HepG2 (cell line): ENCODE measurements at regions not wholly inside any gene's neighbourhood (a gene's known extent, or its start where the extent isn't known, plus 50 kb on each side); places are given as distances from the start of the nearest gene placed in this dataset.

Experiments used
- ATAC-seq: fragments of 200-7000 bp; cut with Tn5 transposase; 3 replicates; pipeline ENCODE4 v1.9.1; 2020; ENCODE audit warnings: mild to moderate bottlenecking, moderate library complexity
- BruUV-seq: library from RNA; stranded (reverse); fragments of 400-500 nt; replicated peaks from 2 replicates; lab custom pipeline; 2021; lab: Mats Ljungman, UMichigan
- CTCF ChIA-PET: fragments of 300-600 bp; formaldehyde crosslinking; extraction: SDS; loops from one replicate; lab custom pipeline; 2021; ENCODE audit warnings: low total read pairs, inconsistent platforms, low intra/inter-chr PET ratio; lab: Yijun Ruan, JAX
- POLR2A ChIA-PET: fragments of 350-600 bp; sonication (Branson Sonifier 250); formaldehyde crosslinking; loops from one replicate; lab custom pipeline; 2020; ENCODE audit warnings: antibody characterized with exemption, inconsistent platforms; lab: Yijun Ruan, JAX
- DNase-seq: peaks from one replicate; pipeline ENCODE4 v3.0.0-alpha.2; 2015; ENCODE audit warnings: low spot score
- FAIRE-seq: peaks from 3 replicates; lab custom pipeline; 2011; peaks lifted over from hg19 to GRCh38; lab: Jason Lieb, UNC
- H2AFZ ChIP-seq: one replicate; pipeline ENCODE4 v1.6.1; 2011; ENCODE audit warnings: low read length, inconsistent platforms
- H3K27ac ChIP-seq: fragments of 300-600 bp; 3 replicates; pipeline ENCODE4 v1.8.0; 2011; ENCODE audit warnings: mixed run types, mild to moderate bottlenecking, mixed read lengths, low read length, inconsistent platforms; ENCODE audit not compliant: insufficient read depth; ENCODE audit errors: extremely low read length
- H3K27me3 ChIP-seq, 2 experiments: fragments of 200-600 bp in 1 of 2; 2 replicates in 1 of 2; 3 replicates in 1 of 2; pipeline versions ENCODE4 v1.6.0 to v1.8.0; 2011; ENCODE audit warnings: low read length in 2 of 2, mild to moderate bottlenecking in 2 of 2, moderate library complexity in 2 of 2, inconsistent platforms in 1 of 2; ENCODE audit not compliant: insufficient read depth in 2 of 2, control insufficient read depth in 1 of 2
- H3K36me3 ChIP-seq, 2 experiments: fragments of 200-600 bp in 1 of 2; replicated peaks in 1 of 2; 2 replicates in 1 of 2; 3 replicates in 1 of 2; pipeline versions ENCODE4 v1.5.1 to v1.8.0; 2011; ENCODE audit warnings: low read length in 2 of 2, inconsistent platforms in 1 of 2; ENCODE audit not compliant: insufficient read depth in 2 of 2, control insufficient read depth in 1 of 2
- H3K4me1 ChIP-seq: 2 replicates; pipeline ENCODE4 v1.5.1; 2012; ENCODE audit warnings: low read length, inconsistent platforms; ENCODE audit not compliant: insufficient read depth
- H3K4me2 ChIP-seq: 2 replicates; pipeline ENCODE4 v1.6.0; 2011; ENCODE audit warnings: low read depth, low read length, inconsistent platforms
- H3K4me3 ChIP-seq, 3 experiments: fragments of 200-600 bp in 1 of 3; sonication (generic), shearing (Covaris generic) in 1 of 3; replicated peaks in 1 of 3; 2 replicates each; pipeline ENCODE4 v1.5.1; 2011 to 2016; ENCODE audit warnings: low read length in 3 of 3, inconsistent platforms in 2 of 3, low read depth in 2 of 3, mild to moderate bottlenecking in 2 of 3, control low read depth in 1 of 3, mixed read lengths in 1 of 3; ENCODE audit not compliant: insufficient read depth in 1 of 3
- H3K79me2 ChIP-seq: one replicate; pipeline ENCODE4 v1.6.1; 2011; ENCODE audit warnings: low read length, inconsistent platforms; ENCODE audit not compliant: insufficient read depth
- H3K9ac ChIP-seq: 2 replicates; pipeline ENCODE4 v1.6.0; 2011; ENCODE audit warnings: mild to moderate bottlenecking, low read depth, low read length, inconsistent platforms; ENCODE audit not compliant: insufficient read depth
- H3K9me3 ChIP-seq: 2 replicates; pipeline ENCODE4 v1.5.1; 2012; ENCODE audit warnings: mild to moderate bottlenecking, low read length
- H4K20me1 ChIP-seq: 2 replicates; pipeline ENCODE4 v1.6.0; 2011; ENCODE audit warnings: inconsistent platforms, mild to moderate bottlenecking, low read length, moderate library complexity; ENCODE audit not compliant: insufficient read depth
- DMAP1 ChIP-seq: IDR thresholded peaks from 2 replicates; pipeline ENCODE4 v1.6.1; 2016
- ETV6 ChIP-seq: sonication (generic); formaldehyde crosslinking; conservative IDR thresholded peaks from 2 replicates; pipeline ENCODE4 v1.4.0; 2020; ENCODE audit warnings: missing genetic modification reagents
- NFE2L2 ChIP-seq: fragments of 150-350 bp; IDR thresholded peaks from 2 replicates; pipeline ENCODE4 v1.6.1; 2014; ENCODE audit warnings: low read length
- PLRG1 ChIP-seq: fragments of 450-650 bp; conservative IDR thresholded peaks from 2 replicates; pipeline ENCODE4 v1.6.1; 2016
- RCOR2 ChIP-seq: IDR thresholded peaks from 2 replicates; pipeline ENCODE4 v1.6.1; 2016; ENCODE audit warnings: missing biosample characterization, missing genetic modification reagents
- SP4 ChIP-seq: sonication (generic); formaldehyde crosslinking; IDR thresholded peaks from 2 replicates; pipeline ENCODE4 v1.8.1; 2023; ENCODE audit warnings: mild to moderate bottlenecking, missing genetic modification reagents
- TCF12 ChIP-seq, 2 experiments: fragments of 450-650 bp in 1 of 2; sonication (generic) in 1 of 2; formaldehyde crosslinking in 1 of 2; IDR thresholded peaks; 2 replicates each; pipeline versions ENCODE4 v1.6.1 to v1.8.0; 2017 to 2022; ENCODE audit warnings: antibody characterized with exemption in 1 of 2, mild to moderate bottlenecking in 1 of 2, missing genetic modification reagents in 1 of 2, moderate library complexity in 1 of 2
- ZEB1 ChIP-seq: IDR thresholded peaks from 2 replicates; pipeline ENCODE4 v1.6.1; 2012; ENCODE audit warnings: mild to moderate bottlenecking, low read depth, inconsistent platforms; ENCODE audit not compliant: insufficient replicate concordance
- ZNF580 ChIP-seq: IDR thresholded peaks from 2 replicates; pipeline ENCODE4 v1.6.1; 2016; ENCODE audit warnings: low read depth, borderline replicate concordance
- ZNF607 ChIP-seq: sonication (generic); formaldehyde crosslinking; IDR thresholded peaks from 2 replicates; pipeline ENCODE4 v1.5.1; 2020; ENCODE audit warnings: missing genetic modification reagents, mild to moderate bottlenecking, borderline replicate concordance
- ZNF792 ChIP-seq: IDR thresholded peaks from 2 replicates; pipeline ENCODE4 v1.6.1; 2016
- ZNF816 ChIP-seq: sonication (generic); formaldehyde crosslinking; IDR thresholded peaks from 2 replicates; pipeline ENCODE4 v1.8.0; 2022; ENCODE audit warnings: missing genetic modification reagents, mild to moderate bottlenecking, borderline replicate concordance
- WGBS: methylation state at CpG from one replicate; pipeline ENCODE4 v1.1.6; 2017; ENCODE audit warnings: low lambda C conversion rate; 5-methylcytosine and 5-hydroxymethylcytosine counted together
- in situ Hi-C: cut with HindIII; loops from 2 replicates; pipeline ENCODE4 v1.10.0; 2017; ENCODE audit warnings: low pct_unique_long_range_greater_than_20kb; ENCODE audit not compliant: extremely low pct_ligation_motif_present
- intact Hi-C: fragments of 100-400 bp; cut with micrococcal nuclease; formaldehyde crosslinking; loops from one replicate; pipeline ENCODE4 v1.10.0; 2022; ENCODE audit not compliant: unreplicated experiment
- TF ChIP-seq, protein P1 (sequence below): sonication (generic); formaldehyde crosslinking; IDR thresholded peaks from 2 replicates; pipeline ENCODE4 v1.4.0; 2020; ENCODE audit warnings: mild to moderate bottlenecking, missing genetic modification reagents
- TF ChIP-seq, protein P2 (sequence below): sonication (generic); formaldehyde crosslinking; IDR thresholded peaks from 2 replicates; pipeline ENCODE4 v1.8.0; 2022; ENCODE audit warnings: missing genetic modification reagents, mild to moderate bottlenecking, inconsistent platforms, borderline replicate concordance

DNA sequence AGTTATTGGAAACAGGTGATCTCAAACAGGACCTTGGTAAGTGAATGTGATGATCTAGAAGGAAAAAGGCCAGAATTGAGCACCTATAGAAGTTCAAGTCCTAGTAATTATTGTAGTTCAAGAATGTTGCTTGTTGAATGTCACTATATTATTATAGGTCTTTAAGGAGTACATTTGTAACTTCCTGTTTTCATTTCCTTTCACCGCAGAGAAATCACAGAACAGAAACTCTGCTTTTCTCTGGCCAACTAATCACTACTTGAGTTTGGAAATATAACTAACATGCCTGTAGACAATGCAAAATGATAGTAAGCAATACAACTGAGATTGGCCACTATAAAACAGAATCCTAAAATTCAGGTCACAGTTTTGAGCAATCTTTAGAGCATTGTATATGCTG is 61.8 kb upstream of the EFEMP1 start:
- ATAC-seq (no peak), FAIRE-seq (no peak), DNase-seq (no peak)
- ChIA-PET CTCF (no interaction called here), POLR2A (no interaction called here)
- in situ Hi-C loops (no loop called here), intact Hi-C loops (no loop called here)
- no TSS peak for BruUV-seq
- Histone ChIP-seq H2AFZ (no peak overlapping the region), H3K27me3 (no peaks in the 10 kb centered on the region), H3K4me2 (no peak overlapping the region), H3K4me1 (no peaks in the 10 kb centered on the region), H3K4me3 (no peak overlapping the region), H3K9me3 (no peaks in the 10 kb centered on the region), H3K27ac (no peak overlapping the region), H3K9ac (no peak overlapping the region), H3K36me3 (no peaks in the 10 kb centered on the region), H3K79me2 (no peaks in the 10 kb centered on the region), H4K20me1 (no peaks in the 10 kb centered on the region)
- TF ChIP-seq, protein P1, sequence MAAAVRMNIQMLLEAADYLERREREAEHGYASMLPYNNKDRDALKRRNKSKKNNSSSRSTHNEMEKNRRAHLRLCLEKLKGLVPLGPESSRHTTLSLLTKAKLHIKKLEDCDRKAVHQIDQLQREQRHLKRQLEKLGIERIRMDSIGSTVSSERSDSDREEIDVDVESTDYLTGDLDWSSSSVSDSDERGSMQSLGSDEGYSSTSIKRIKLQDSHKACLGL, result no peak
- TF ChIP-seq RCOR2, result no peak
- TF ChIP-seq ZEB1, result no peak
- TF ChIP-seq, protein P2, sequence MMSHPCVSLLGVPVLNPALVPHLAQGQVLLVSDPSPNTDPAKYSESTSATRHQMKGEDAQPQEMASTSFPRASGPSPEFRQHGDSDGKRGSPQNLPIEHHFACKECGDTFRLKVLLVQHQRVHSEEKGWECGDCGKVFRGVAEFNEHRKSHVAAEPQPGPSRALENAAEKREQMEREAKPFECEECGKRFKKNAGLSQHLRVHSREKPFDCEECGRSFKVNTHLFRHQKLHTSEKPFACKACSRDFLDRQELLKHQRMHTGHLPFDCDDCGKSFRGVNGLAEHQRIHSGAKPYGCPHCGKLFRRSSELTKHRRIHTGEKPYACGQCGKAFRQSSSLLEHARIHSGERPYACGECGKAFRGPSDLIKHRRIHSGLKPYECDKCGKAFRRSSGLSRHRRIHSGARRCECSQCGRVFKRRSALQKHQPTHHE (CRISPR knock-in tag), result no peak
- TF ChIP-seq ETV6, result no peak
- no peak for TF ChIP-seq DMAP1 (CRISPR knock-in tag)
- no peak for TF ChIP-seq ZNF607 (CRISPR knock-in tag)
- TF ChIP-seq ZNF816 (CRISPR knock-in tag), result no peak
- TF ChIP-seq PLRG1, result no peak
- no peak for TF ChIP-seq TCF12 (IDR thresholded peaks at IDR 0.05)
- no peak for TF ChIP-seq TCF12 (CRISPR knock-in tag; IDR thresholded peaks at IDR 0.05)
- no peak for TF ChIP-seq SP4 (CRISPR knock-in tag)
- TF ChIP-seq ZNF580 (CRISPR knock-in tag), result no peak
- TF ChIP-seq NFE2L2, result no peak
- no peak for TF ChIP-seq ZNF792 (CRISPR knock-in tag)
- 42% methylated on average over 1 of the region's 1 CpG for WGBS
